Endothelial cell of umbilical vein (primary cell): ENCODE measurements at regions not wholly inside any gene's neighbourhood (a gene's known extent, or its start where the extent isn't known, plus 50 kb on each side); places are given as distances from the start of the nearest gene placed in this dataset.

ENCODE experiments used
- BruUV-seq: library from RNA; stranded (reverse); fragments of 400-500 nt; replicated peaks from 2 replicates; lab custom pipeline; 2021; lab: Mats Ljungman, UMichigan
- CTCF ChIA-PET: fragments of 300-600, 350-600 bp; sonication (Branson Sonifier 250); formaldehyde crosslinking; loops from one replicate; lab custom pipeline; 2021; ENCODE audit warnings: antibody characterized with exemption, inconsistent platforms; lab: Charles Lee
- POLR2A ChIA-PET: fragments of 300-600, 350-600 bp; sonication (Branson Sonifier 250); formaldehyde crosslinking; loops from one replicate; lab custom pipeline; 2021; ENCODE audit warnings: antibody characterized with exemption, inconsistent platforms; lab: Charles Lee
- DNase-seq: peaks from one replicate; pipeline ENCODE4 v3.0.0-alpha.2; 2011; ENCODE audit warnings: low read depth, low spot score
- FAIRE-seq: peaks from 2 replicates; lab custom pipeline; 2011; peaks lifted over from hg19 to GRCh38; lab: Jason Lieb, UNC
- H2AFZ ChIP-seq: 2 replicates; pipeline ENCODE4 v1.6.0; 2012; ENCODE audit warnings: low read depth, low read length, control low read depth, inconsistent platforms
- H3K27ac ChIP-seq: 2 replicates; pipeline ENCODE4 v1.5.1; 2011; ENCODE audit warnings: low read depth, mild to moderate bottlenecking, control low read depth, low read length, moderate library complexity; ENCODE audit not compliant: insufficient read depth
- H3K27me3 ChIP-seq, 2 experiments: 2 replicates each; pipeline versions ENCODE4 v1.6.0 to v1.6.1; 2011; ENCODE audit warnings: low read length in 2 of 2, mixed read lengths in 1 of 2; ENCODE audit not compliant: control insufficient read depth in 2 of 2, insufficient read depth in 2 of 2
- H3K36me3 ChIP-seq, 2 experiments: 2 replicates in 1 of 2; 3 replicates in 1 of 2; pipeline ENCODE4 v1.5.1; 2011; ENCODE audit warnings: low read length in 2 of 2, mild to moderate bottlenecking in 1 of 2, moderate library complexity in 1 of 2; ENCODE audit not compliant: control insufficient read depth in 2 of 2, insufficient read depth in 2 of 2; ENCODE audit errors: extremely low read depth in 1 of 2
- H3K4me1 ChIP-seq: 3 replicates; pipeline ENCODE4 v1.5.1; 2011; ENCODE audit warnings: mild to moderate bottlenecking, low read length; ENCODE audit not compliant: control insufficient read depth, insufficient read depth; ENCODE audit errors: extremely low read depth
- H3K4me2 ChIP-seq: 2 replicates; pipeline ENCODE4 v1.6.1; 2011; ENCODE audit warnings: low read length, control low read depth, mixed read lengths; ENCODE audit not compliant: insufficient read depth
- H3K4me3 ChIP-seq, 3 experiments: fragments of 200-600 bp in 1 of 3; sonication (generic), shearing (Covaris generic) in 1 of 3; replicated peaks in 1 of 3; 2 replicates each; pipeline ENCODE4 v1.5.1; 2011 to 2016; ENCODE audit warnings: control low read depth in 3 of 3, low read length in 3 of 3, mild to moderate bottlenecking in 2 of 3, inconsistent platforms in 1 of 3, low read depth in 1 of 3, moderate library complexity in 1 of 3; ENCODE audit not compliant: insufficient read depth in 1 of 3
- H3K79me2 ChIP-seq: 2 replicates; pipeline ENCODE4 v1.6.0; 2012; ENCODE audit warnings: low read length, inconsistent platforms; ENCODE audit not compliant: control insufficient read depth, insufficient read depth
- H3K9ac ChIP-seq: replicated peaks from 2 replicates; pipeline ENCODE3; 2011; ENCODE audit warnings: low read length, control low read depth; ENCODE audit not compliant: insufficient read depth; ENCODE audit errors: extremely low read depth
- H3K9me1 ChIP-seq: replicated peaks from 3 replicates; pipeline ENCODE4 v1.6.0; 2011; ENCODE audit warnings: mild to moderate bottlenecking, low read length; ENCODE audit not compliant: control insufficient read depth, insufficient read depth; ENCODE audit errors: extremely low read depth
- H3K9me3 ChIP-seq: replicated peaks from 2 replicates; pipeline ENCODE4 v1.5.1; 2012; ENCODE audit warnings: low read length, inconsistent platforms; ENCODE audit not compliant: control insufficient read depth, insufficient read depth
- H4K20me1 ChIP-seq: replicated peaks from 2 replicates; pipeline ENCODE3; 2011; ENCODE audit warnings: mild to moderate bottlenecking, low read length; ENCODE audit not compliant: control insufficient read depth, insufficient read depth; ENCODE audit errors: extremely low read depth
- CTCF ChIP-seq, 2 donors: IDR thresholded peaks; 1 replicate in 1 of 2; 2 replicates in 1 of 2; pipeline ENCODE4 v1.5.1; 2011; ENCODE audit warnings: low read length in 2 of 2, mild to moderate bottlenecking in 2 of 2, moderate library complexity in 2 of 2, control low read depth in 1 of 2, inconsistent platforms in 1 of 2, low read depth in 1 of 2; ENCODE audit not compliant: insufficient read depth in 1 of 2; ENCODE audit errors: extremely low read depth in 1 of 2
- EZH2 ChIP-seq: IDR thresholded peaks from 2 replicates; pipeline ENCODE4 v1.6.1; 2012; ENCODE audit warnings: borderline replicate concordance, low read depth, mild to moderate bottlenecking, moderate library complexity, low read length, inconsistent platforms; ENCODE audit not compliant: severe bottlenecking
- FOS ChIP-seq: IDR thresholded peaks from 2 replicates; pipeline ENCODE4 v1.6.1; 2011; ENCODE audit warnings: mild to moderate bottlenecking, low read length, moderate library complexity, borderline replicate concordance; ENCODE audit not compliant: insufficient read depth
- GATA2 ChIP-seq: IDR thresholded peaks from 2 replicates; pipeline ENCODE4 v1.7.0; 2011; ENCODE audit warnings: low read depth, mild to moderate bottlenecking, moderate library complexity, mixed read lengths, low read length; ENCODE audit not compliant: insufficient read length, insufficient read depth
- JUN ChIP-seq: IDR thresholded peaks from 2 replicates; pipeline ENCODE4 v1.6.1; 2011; ENCODE audit warnings: borderline replicate concordance, low read depth; ENCODE audit not compliant: insufficient read length, insufficient read depth
- MAX ChIP-seq: IDR thresholded peaks from 2 replicates; pipeline ENCODE4 v1.6.1; 2011; ENCODE audit not compliant: insufficient read depth, insufficient read length
- MYC ChIP-seq: IDR thresholded peaks from one replicate; pipeline ENCODE4 v1.6.1; 2011; ENCODE audit warnings: mild to moderate bottlenecking, low read depth, low read length
- POLR2A ChIP-seq: IDR thresholded peaks from 2 replicates; pipeline ENCODE4 v1.6.1; 2012; ENCODE audit warnings: low read depth, mild to moderate bottlenecking, control low read depth, low read length
- POLR2AphosphoS5 ChIP-seq: IDR thresholded peaks from 2 replicates; pipeline ENCODE4 v1.6.1; 2012; ENCODE audit warnings: low read depth, mild to moderate bottlenecking, control low read depth, low read length, moderate library complexity; ENCODE audit not compliant: insufficient read depth
- dilution Hi-C: fragments of 300-500 bp; cut with MboI; formaldehyde crosslinking; loops from one replicate; pipeline ENCODE4 v1.15.0; 2019; ENCODE audit warnings: low sequenced_read_pairs; ENCODE audit not compliant: extremely low pct_ligation_motif_present
- intact Hi-C: fragments of 100-400 bp; cut with micrococcal nuclease; formaldehyde crosslinking; loops from one replicate; pipeline ENCODE4 v1.10.0; 2022

GRCh38 chr3:94372026-94372425 is 309.2 kb downstream of the NSUN3 start:
- no TSS peak for BruUV-seq
- dilution Hi-C loops: no loop called here

More at GRCh38 chr3:94372026-94372425, 309.2 kb downstream of the NSUN3 start:
- Histone ChIP-seq H3K9me3 (no peaks in the 10 kb centered on the region), H3K4me2 (no peak overlapping the region), H3K27ac (no peak overlapping the region), H2AFZ (no peak overlapping the region), H3K4me3 (no peak overlapping the region), H4K20me1 (no peaks in the 10 kb centered on the region), H3K9ac (no peak overlapping the region), H3K79me2 (no peaks in the 10 kb centered on the region), H3K4me1 (no peaks in the 10 kb centered on the region), H3K27me3 (no peaks in the 10 kb centered on the region), H3K36me3 (no peaks in the 10 kb centered on the region), H3K9me1 (no peaks in the 10 kb centered on the region)
- ChIA-PET CTCF (no interaction called here), POLR2A (no interaction called here)
- no peak for DNase-seq
- TF ChIP-seq MYC: no peak
- TF ChIP-seq JUN: no peak
- TF ChIP-seq POLR2AphosphoS5: no peak
- TF ChIP-seq POLR2A: no peak
- no peak for TF ChIP-seq GATA2
- TF ChIP-seq EZH2: no peak
- TF ChIP-seq CTCF (IDR thresholded peaks at IDR 0.05; ENCODE audit: extremely low read depth in 1 of 2, insufficient read depth in 1 of 2, low read depth in 1 of 2, low read length in 2 of 2): no peak
- no peak for TF ChIP-seq FOS
- no peak for TF ChIP-seq MAX
- no peak for FAIRE-seq
- intact Hi-C loops: no loop called here
